GOT3 (cell line): ENCODE measurements at regions not wholly inside any gene's neighbourhood (a gene's known extent, or its start where the extent isn't known, plus 50 kb on each side); places are given as distances from the start of the nearest gene placed in this dataset.

Source experiments
- DNase-seq: peaks from one replicate; lab custom pipeline; 2025; ENCODE audit warnings: mixed read lengths; lab: John Stamatoyannopoulos, UW

- no peak for DNase-seq
Measured at GRCh38 chr4:110778521-110778920, 155.6 kb upstream of the PITX2 start.

- no peak for DNase-seq
Measured at GRCh38 chr4:110780538-110780937, 157.7 kb upstream of the PITX2 start.

GRCh38 chr4:110781944-110782343, 159.1 kb upstream of the PITX2 start:
- DNase-seq = no peak

GRCh38 chr4:110787109-110787508, 164.2 kb upstream of the PITX2 start:
- DNase-seq = no peak

GRCh38 chr4:110787707-110788106, 164.8 kb upstream of the PITX2 start:
- no peak for DNase-seq

GRCh38 chr4:110788302-110788701, 165.4 kb upstream of the PITX2 start:
- DNase-seq = no peak

GRCh38 chr4:110792036-110792435, 169.2 kb upstream of the PITX2 start:
- no peak for DNase-seq

- no peak for DNase-seq
Measured at GRCh38 chr4:110793381-110793801, 170.5 kb upstream of the PITX2 start.

- DNase-seq = no peak
Measured at GRCh38 chr4:110793890-110794554, 171.1 kb upstream of the PITX2 start.

GRCh38 chr4:110795971-110796370, 173.1 kb upstream of the PITX2 start:
- no peak for DNase-seq

GRCh38 chr4:110797486-110797885, 174.6 kb upstream of the PITX2 start:
- DNase-seq = no peak

GRCh38 chr4:110798687-110799086, 175.8 kb upstream of the PITX2 start:
- no peak for DNase-seq

GRCh38 chr4:110799211-110799610, 176.3 kb upstream of the PITX2 start:
- DNase-seq = no peak

GRCh38 chr4:110801591-110801990, 178.7 kb upstream of the PITX2 start:
- no peak for DNase-seq

GRCh38 chr4:110808351-110808878, 185.5 kb upstream of the PITX2 start:
- no peak for DNase-seq

- no peak for DNase-seq
Measured at GRCh38 chr4:110815950-110816349, 193.1 kb upstream of the PITX2 start.

GRCh38 chr4:110816367-110816766, 193.5 kb upstream of the PITX2 start:
- no peak for DNase-seq

GRCh38 chr4:110821186-110821585, 198.3 kb upstream of the PITX2 start:
- no peak for DNase-seq

GRCh38 chr4:110823251-110823650, 200.4 kb upstream of the PITX2 start:
- peak; percentile 22 for DNase-seq

- DNase-seq = no peak
Measured at GRCh38 chr4:110824344-110824743, 201.5 kb upstream of the PITX2 start.

GRCh38 chr4:110826656-110827055, 203.8 kb upstream of the PITX2 start:
- no peak for DNase-seq

- no peak for DNase-seq
Measured at GRCh38 chr4:110830461-110830860, 207.6 kb upstream of the PITX2 start.

GRCh38 chr4:110837896-110838450, 215.1 kb upstream of the PITX2 start:
- no peak for DNase-seq

GRCh38 chr4:110840221-110840654, 217.4 kb upstream of the PITX2 start:
- DNase-seq = no peak
